ENCODE measurements at regions not wholly inside any gene's neighbourhood (a gene's known extent, or its start where the extent isn't known, plus 50 kb on each side); places are given as distances from the start of the nearest gene placed in this dataset.

DNA sequence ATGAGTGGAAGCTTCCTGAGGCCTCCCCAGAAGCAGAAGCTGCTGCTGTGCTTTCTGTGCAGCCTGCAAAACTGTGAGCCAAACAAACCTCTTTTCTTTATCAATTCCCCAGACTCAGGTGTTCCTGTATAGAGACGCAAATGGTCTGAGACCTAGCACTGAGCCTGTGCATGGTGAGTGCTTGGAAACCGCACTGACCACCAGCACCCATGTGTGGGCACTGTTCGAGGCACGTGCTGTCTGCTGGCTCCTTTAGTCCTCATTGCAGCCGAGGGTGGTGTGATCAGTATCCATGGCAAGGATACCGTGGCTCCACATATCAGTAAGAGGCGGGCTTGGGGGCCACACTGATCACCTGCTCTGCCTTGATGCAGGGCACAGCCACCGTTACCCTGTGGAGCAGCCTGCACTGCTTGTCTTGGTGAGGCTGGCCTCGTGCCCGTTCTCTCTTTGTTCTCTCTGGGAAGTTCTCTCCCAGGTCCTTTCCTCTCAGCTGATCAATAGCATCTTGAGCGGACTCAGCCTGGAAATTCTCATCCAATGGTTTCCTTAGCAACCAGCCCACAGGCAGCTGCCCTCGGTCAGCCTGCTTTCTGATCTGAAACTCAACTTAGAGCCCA, 101.0 kb downstream of the PLXNA1 start:
- dilution Hi-C loops (cut with MboI; ENCODE audit: extremely low pct_ligation_motif_present, low sequenced_read_pairs): no loop called here
- TF ChIP-seq MYC (IDR thresholded peaks at IDR 0.05; ENCODE audit: low read depth, low read length): no peak
- TF ChIP-seq GATA2 (IDR thresholded peaks at IDR 0.05; ENCODE audit: insufficient read depth, insufficient read length, low read depth, low read length): no peak
- TF ChIP-seq, protein P1, sequence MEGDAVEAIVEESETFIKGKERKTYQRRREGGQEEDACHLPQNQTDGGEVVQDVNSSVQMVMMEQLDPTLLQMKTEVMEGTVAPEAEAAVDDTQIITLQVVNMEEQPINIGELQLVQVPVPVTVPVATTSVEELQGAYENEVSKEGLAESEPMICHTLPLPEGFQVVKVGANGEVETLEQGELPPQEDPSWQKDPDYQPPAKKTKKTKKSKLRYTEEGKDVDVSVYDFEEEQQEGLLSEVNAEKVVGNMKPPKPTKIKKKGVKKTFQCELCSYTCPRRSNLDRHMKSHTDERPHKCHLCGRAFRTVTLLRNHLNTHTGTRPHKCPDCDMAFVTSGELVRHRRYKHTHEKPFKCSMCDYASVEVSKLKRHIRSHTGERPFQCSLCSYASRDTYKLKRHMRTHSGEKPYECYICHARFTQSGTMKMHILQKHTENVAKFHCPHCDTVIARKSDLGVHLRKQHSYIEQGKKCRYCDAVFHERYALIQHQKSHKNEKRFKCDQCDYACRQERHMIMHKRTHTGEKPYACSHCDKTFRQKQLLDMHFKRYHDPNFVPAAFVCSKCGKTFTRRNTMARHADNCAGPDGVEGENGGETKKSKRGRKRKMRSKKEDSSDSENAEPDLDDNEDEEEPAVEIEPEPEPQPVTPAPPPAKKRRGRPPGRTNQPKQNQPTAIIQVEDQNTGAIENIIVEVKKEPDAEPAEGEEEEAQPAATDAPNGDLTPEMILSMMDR (IDR thresholded peaks at IDR 0.05; ENCODE audit: extremely low read depth in 1 of 2, insufficient read depth in 1 of 2, low read depth in 1 of 2, low read length in 2 of 2): no peak
- TF ChIP-seq, protein P2, sequence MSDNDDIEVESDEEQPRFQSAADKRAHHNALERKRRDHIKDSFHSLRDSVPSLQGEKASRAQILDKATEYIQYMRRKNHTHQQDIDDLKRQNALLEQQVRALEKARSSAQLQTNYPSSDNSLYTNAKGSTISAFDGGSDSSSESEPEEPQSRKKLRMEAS (IDR thresholded peaks at IDR 0.05; ENCODE audit: insufficient read depth, insufficient read length): no peak
- TF ChIP-seq JUN (IDR thresholded peaks at IDR 0.05; ENCODE audit: borderline replicate concordance, insufficient read depth, insufficient read length, low read depth): no peak
- no peak for TF ChIP-seq POLR2A (IDR thresholded peaks at IDR 0.05; ENCODE audit: low read depth, low read length)
- TF ChIP-seq POLR2AphosphoS5 (IDR thresholded peaks at IDR 0.05; ENCODE audit: insufficient read depth, low read depth, low read length): no peak
- no peak for TF ChIP-seq FOS (IDR thresholded peaks at IDR 0.05; ENCODE audit: borderline replicate concordance, insufficient read depth, low read length)
- no peak for TF ChIP-seq EZH2 (IDR thresholded peaks at IDR 0.05; ENCODE audit: borderline replicate concordance, low read depth, low read length, severe bottlenecking)

More for the DNA sequence above, 101.0 kb downstream of the PLXNA1 start:
- Histone ChIP-seq H3K9me3 (replicated peaks; ENCODE audit: control insufficient read depth, insufficient read depth, low read length) (no peaks in the 10 kb centered on the region), H3K36me3 (ENCODE audit: control insufficient read depth in 2 of 2, extremely low read depth in 1 of 2, insufficient read depth in 2 of 2, low read length in 2 of 2) (no peaks in the 10 kb centered on the region), H3K4me1 (ENCODE audit: control insufficient read depth, extremely low read depth, insufficient read depth, low read length) (no peaks in the 10 kb centered on the region), H3K79me2 (ENCODE audit: control insufficient read depth, insufficient read depth, low read length) (no peaks in the 10 kb centered on the region), H3K27ac (ENCODE audit: insufficient read depth, low read depth, low read length) (no peak overlapping the region), H3K4me3 (replicated peaks in 1 of 3; ENCODE audit: insufficient read depth in 1 of 3, low read depth in 1 of 3, low read length in 3 of 3) (no peak overlapping the region), H3K27me3 (ENCODE audit: control insufficient read depth in 2 of 2, insufficient read depth in 2 of 2, low read length in 2 of 2) (no peaks in the 10 kb centered on the region), H3K9ac (replicated peaks; ENCODE audit: extremely low read depth, insufficient read depth, low read length) (no peak overlapping the region), H3K4me2 (ENCODE audit: insufficient read depth, low read length) (no peak overlapping the region), H2AFZ (ENCODE audit: low read depth, low read length) (no peak overlapping the region), H3K9me1 (replicated peaks; ENCODE audit: control insufficient read depth, extremely low read depth, insufficient read depth, low read length) (no peaks in the 10 kb centered on the region), H4K20me1 (replicated peaks; ENCODE audit: control insufficient read depth, extremely low read depth, insufficient read depth, low read length) (no peaks in the 10 kb centered on the region)
- no TSS peak for BruUV-seq (replicated peaks)
- POLR2A ChIA-PET: no interaction called here
- intact Hi-C loops (cut with micrococcal nuclease): no loop called here
- FAIRE-seq: no peak
- no peak for DNase-seq (ENCODE audit: low read depth, low spot score)
- CTCF ChIA-PET: no interaction called here
